Daoy (cell line): ENCODE measurements at regions not wholly inside any gene's neighbourhood (a gene's known extent, or its start where the extent isn't known, plus 50 kb on each side); places are given as distances from the start of the nearest gene placed in this dataset.
"Not testable (repeated sequence)": the region's sequence is repeated elsewhere in the genome, so short reads cannot be mapped to it uniquely, and the experiment has no call there.

ENCODE experiments used
- DNase-seq: peaks from one replicate; pipeline ENCODE4 v3.0.0-alpha.2; 2015; ENCODE audit warnings: low read depth

- DNase-seq = not testable (repeated sequence)
Observed at GRCh38 chrY:26167332-26167731, 545.4 kb downstream of the CDY1 start.

GRCh38 chrY:26179326-26179725, 557.4 kb downstream of the CDY1 start:
- DNase-seq = not testable (repeated sequence)

- not testable (repeated sequence) for DNase-seq
Observed at GRCh38 chrY:26224974-26225373, 603.1 kb downstream of the CDY1 start.

- not testable (repeated sequence) for DNase-seq
Observed at GRCh38 chrY:26225468-26225867, 603.6 kb downstream of the CDY1 start.

- not testable (repeated sequence) for DNase-seq
Observed at GRCh38 chrY:26240944-26241343, 619.0 kb downstream of the CDY1 start.

GRCh38 chrY:26254262-26254661, 632.3 kb downstream of the CDY1 start:
- DNase-seq = not testable (repeated sequence)

- DNase-seq = not testable (repeated sequence)
Observed at GRCh38 chrY:26265449-26265848, 643.5 kb downstream of the CDY1 start.

GRCh38 chrY:26268421-26268820, 646.5 kb downstream of the CDY1 start:
- DNase-seq = not testable (repeated sequence)

GRCh38 chrY:26268934-26269333, 647.0 kb downstream of the CDY1 start:
- not testable (repeated sequence) for DNase-seq

- not testable (repeated sequence) for DNase-seq
Observed at GRCh38 chrY:26273089-26273488, 651.2 kb downstream of the CDY1 start.

GRCh38 chrY:26306046-26306445, 684.1 kb downstream of the CDY1 start:
- not testable (repeated sequence) for DNase-seq

GRCh38 chrY:26306630-26307385, 684.9 kb downstream of the CDY1 start:
- not testable (repeated sequence) for DNase-seq

- DNase-seq = not testable (repeated sequence)
Observed at GRCh38 chrY:26308308-26308707, 686.4 kb downstream of the CDY1 start.

- not testable (repeated sequence) for DNase-seq
Observed at GRCh38 chrY:26315065-26315464, 693.1 kb downstream of the CDY1 start.

- DNase-seq = peak; percentile 4
Observed at GRCh38 chrY:26319488-26320202, 697.7 kb downstream of the CDY1 start.

GRCh38 chrY:26322756-26323155, 700.8 kb downstream of the CDY1 start:
- DNase-seq = not testable (repeated sequence)

GRCh38 chrY:26352931-26353330, 731.0 kb downstream of the CDY1 start:
- DNase-seq = not testable (repeated sequence)

- no peak for DNase-seq
Observed at GRCh38 chrY:26354191-26354590, 732.3 kb downstream of the CDY1 start.

- DNase-seq = not testable (repeated sequence)
Observed at GRCh38 chrY:26359869-26360268, 738.0 kb downstream of the CDY1 start.

- not testable (repeated sequence) for DNase-seq
Observed at GRCh38 chrY:26360472-26360871, 738.6 kb downstream of the CDY1 start.

GRCh38 chrY:26363442-26363841, 741.5 kb downstream of the CDY1 start:
- not testable (repeated sequence) for DNase-seq

GRCh38 chrY:26366091-26366490, 744.2 kb downstream of the CDY1 start:
- DNase-seq = not testable (repeated sequence)

- DNase-seq = not testable (repeated sequence)
Observed at GRCh38 chrY:26372480-26372879, 750.6 kb downstream of the CDY1 start.
